Caco-2 (cell line): ENCODE measurements at regions not wholly inside any gene's neighbourhood (a gene's known extent, or its start where the extent isn't known, plus 50 kb on each side); places are given as distances from the start of the nearest gene placed in this dataset.

Source experiments
- BruUV-seq: library from RNA; stranded (reverse); fragments of 400-500 nt; replicated peaks from 2 replicates; lab custom pipeline; 2021; lab: Mats Ljungman, UMichigan
- CTCF ChIA-PET: fragments of 300-600 bp; sonication (Branson Sonifier 250); formaldehyde crosslinking; loops from one replicate; lab custom pipeline; 2022; ENCODE audit warnings: antibody characterized with exemption; lab: Charles Lee
- POLR2A ChIA-PET: fragments of 300-600 bp; sonication (Branson Sonifier 250); formaldehyde crosslinking; loops from one replicate; lab custom pipeline; 2022; ENCODE audit warnings: antibody characterized with exemption; lab: Charles Lee
- DNase-seq, 2 experiments: peaks; one replicate each; pipeline versions ENCODE4 v3.0.0 to v3.0.0-alpha.2; 2020 to 2022
- H3K27me3 ChIP-seq: replicated peaks from 2 replicates; pipeline ENCODE4 v1.6.0; 2011; ENCODE audit warnings: low read length; ENCODE audit not compliant: control insufficient read depth, insufficient read depth
- H3K36me3 ChIP-seq: 2 replicates; pipeline ENCODE4 v1.5.1; 2011; ENCODE audit warnings: low read length; ENCODE audit not compliant: control insufficient read depth, insufficient read depth
- H3K4me1 ChIP-seq: fragments of 250-450 bp; sonication (Bioruptor Pico); 2 replicates; pipeline ENCODE4 v1.5.1; 2020; ENCODE audit warnings: mild to moderate bottlenecking
- H3K4me3 ChIP-seq: 2 replicates; pipeline ENCODE4 v1.5.1; 2011; ENCODE audit warnings: low read depth, mild to moderate bottlenecking, control low read depth, low read length
- H3K9me3 ChIP-seq: fragments of 250-450 bp; sonication (Bioruptor Pico); 2 replicates; pipeline ENCODE4 v1.5.1; 2020; ENCODE audit warnings: mild to moderate bottlenecking, moderate library complexity
- H3K27ac Mint-ChIP-seq: one replicate; pipeline ENCODE4 v1.8.0; 2022; ENCODE audit warnings: mixed read lengths; ENCODE audit not compliant: unreplicated experiment
- H3K27me3 Mint-ChIP-seq: one replicate; pipeline ENCODE4 v1.8.0; 2022; ENCODE audit warnings: mixed read lengths; ENCODE audit not compliant: insufficient read depth, unreplicated experiment
- H3K36me3 Mint-ChIP-seq: one replicate; pipeline ENCODE4 v1.8.0; 2022; ENCODE audit warnings: mild to moderate bottlenecking, mixed read lengths; ENCODE audit not compliant: insufficient read depth, unreplicated experiment
- H3K4me1 Mint-ChIP-seq: one replicate; pipeline ENCODE4 v1.8.0; 2022; ENCODE audit warnings: low read depth, mixed read lengths; ENCODE audit not compliant: unreplicated experiment
- H3K4me3 Mint-ChIP-seq: one replicate; pipeline ENCODE4 v1.8.0; 2022; ENCODE audit warnings: mild to moderate bottlenecking, moderate library complexity, mixed read lengths; ENCODE audit not compliant: unreplicated experiment
- H3K9me3 Mint-ChIP-seq: one replicate; pipeline ENCODE4 v1.8.0; 2022; ENCODE audit warnings: mixed read lengths; ENCODE audit not compliant: unreplicated experiment
- CTCF ChIP-seq, 2 experiments: fragments of 200-600 bp in 1 of 2; IDR thresholded peaks; 1 replicate in 1 of 2; 2 replicates in 1 of 2; pipeline versions ENCODE4 v1.5.1 to v1.8.0; 2011 to 2022; ENCODE audit warnings: antibody characterized with exemption in 1 of 2, control low read depth in 1 of 2, inconsistent platforms in 1 of 2, low read depth in 1 of 2, low read length in 1 of 2, mild to moderate bottlenecking in 1 of 2, moderate library complexity in 1 of 2; ENCODE audit not compliant: insufficient read depth in 1 of 2, severe bottlenecking in 1 of 2, unreplicated experiment in 1 of 2
- intact Hi-C: fragments of 100-400 bp; cut with micrococcal nuclease; formaldehyde crosslinking; loops from one replicate; pipeline ENCODE4 v1.10.0; 2022; ENCODE audit not compliant: unreplicated experiment

- no peak overlapping the region for H3K27ac Mint-ChIP-seq
- no peaks in the 10 kb centered on the region for H3K36me3 Mint-ChIP-seq
- POLR2A ChIA-PET: no interaction called here
- Histone ChIP-seq H3K27me3 (no peaks in the 10 kb centered on the region), H3K36me3 (no peaks in the 10 kb centered on the region), H3K9me3 (no peaks in the 10 kb centered on the region), H3K4me3 (no peak overlapping the region), H3K4me1 (no peaks in the 10 kb centered on the region)
- TF ChIP-seq CTCF (IDR thresholded peaks at IDR 0.05; ENCODE audit: insufficient read depth in 1 of 2, low read depth in 1 of 2, low read length in 1 of 2, severe bottlenecking in 1 of 2, unreplicated experiment in 1 of 2): no peak
- CTCF ChIA-PET: no interaction called here
- no peaks in the 10 kb centered on the region for H3K9me3 Mint-ChIP-seq
- intact Hi-C loops: no loop called here
- no peaks in the 10 kb centered on the region for H3K27me3 Mint-ChIP-seq
- DNase-seq: no peak
- BruUV-seq: no TSS peak
- no peak overlapping the region for H3K4me3 Mint-ChIP-seq
- H3K4me1 Mint-ChIP-seq: no peaks in the 10 kb centered on the region
Observed at GRCh38 chr12:70096759-70097410, 146.3 kb upstream of the CNOT2 start.

- Histone ChIP-seq H3K9me3 (no peaks in the 10 kb centered on the region), H3K4me3 (no peak overlapping the region), H3K4me1 (0 out of 2 replicates have a peak, but pooled peaks cover 4% of the 10 kb centered on the region), H3K36me3 (no peaks in the 10 kb centered on the region), H3K27me3 (no peaks in the 10 kb centered on the region)
- Mint-ChIP-seq H3K27ac (no peak overlapping the region), H3K27me3 (no peaks in the 10 kb centered on the region), H3K9me3 (no peaks in the 10 kb centered on the region), H3K36me3 (no peaks in the 10 kb centered on the region), H3K4me3 (no peak overlapping the region), H3K4me1 (no peaks in the 10 kb centered on the region)
- intact Hi-C loops: no loop called here
- DNase-seq: no peak
- CTCF ChIA-PET: no interaction called here
- POLR2A ChIA-PET: no interaction called here
- no peak for TF ChIP-seq CTCF (IDR thresholded peaks at IDR 0.05; ENCODE audit: insufficient read depth in 1 of 2, low read depth in 1 of 2, low read length in 1 of 2, severe bottlenecking in 1 of 2, unreplicated experiment in 1 of 2)
- no TSS peak for BruUV-seq
Observed at GRCh38 chr12:70101064-70101463, 142.2 kb upstream of the CNOT2 start.

- no peak overlapping the region for H3K27ac Mint-ChIP-seq
- DNase-seq: no peak
- ChIA-PET CTCF (no interaction called here), POLR2A (no interaction called here)
- no TSS peak for BruUV-seq
- H3K4me3 Mint-ChIP-seq: no peak overlapping the region
- Histone ChIP-seq H3K36me3 (no peaks in the 10 kb centered on the region), H3K9me3 (peaks cover 4% of the 10 kb centered on the region), H3K27me3 (no peaks in the 10 kb centered on the region), H3K4me3 (no peak overlapping the region), H3K4me1 (0 out of 2 replicates have a peak, but pooled peaks cover 4% of the 10 kb centered on the region)
- intact Hi-C loops: no loop called here
- no peak for TF ChIP-seq CTCF (IDR thresholded peaks at IDR 0.05; ENCODE audit: insufficient read depth in 1 of 2, low read depth in 1 of 2, low read length in 1 of 2, severe bottlenecking in 1 of 2, unreplicated experiment in 1 of 2)
- H3K36me3 Mint-ChIP-seq: peaks cover 6% of the 10 kb centered on the region
- H3K9me3 Mint-ChIP-seq: peaks cover 17% of the 10 kb centered on the region
- H3K4me1 Mint-ChIP-seq: no peaks in the 10 kb centered on the region
- H3K27me3 Mint-ChIP-seq: no peaks in the 10 kb centered on the region
Observed at GRCh38 chr12:70106347-70106746, 136.9 kb upstream of the CNOT2 start.
